PC-3 (cell line): ENCODE measurements at regions not wholly inside any gene's neighbourhood (a gene's known extent, or its start where the extent isn't known, plus 50 kb on each side); places are given as distances from the start of the nearest gene placed in this dataset.

Source experiments
- ATAC-seq: fragments of 200-7000 bp; cut with Tn5 transposase; 2 replicates; pipeline ENCODE4 v1.9.1; 2020; ENCODE audit warnings: mild to moderate bottlenecking, moderate library complexity
- BruUV-seq: library from RNA; stranded (reverse); fragments of 400-500 nt; replicated peaks from 2 replicates; lab custom pipeline; 2021; lab: Mats Ljungman, UMichigan
- CTCF ChIA-PET: fragments of 300-600 bp; sonication (Branson Sonifier 250); formaldehyde crosslinking; loops from one replicate; lab custom pipeline; 2022; ENCODE audit warnings: antibody characterized with exemption; lab: Charles Lee
- POLR2A ChIA-PET: fragments of 300-600 bp; sonication (Branson Sonifier 250); formaldehyde crosslinking; loops from one replicate; lab custom pipeline; 2022; ENCODE audit warnings: antibody characterized with exemption; ENCODE audit not compliant: unreplicated experiment; lab: Charles Lee
- DNase-seq: peaks from one replicate; pipeline ENCODE4 v3.0.0-alpha.2; 2015
- H2AFZ ChIP-seq: fragments of 300-600 bp; sonication (generic); 2 replicates; pipeline ENCODE4 v1.6.0; 2016; ENCODE audit warnings: antibody characterized with exemption, low read length
- H3F3A ChIP-seq: fragments of 300-600 bp; sonication (generic); one replicate; pipeline ENCODE4 v1.6.0; 2017; ENCODE audit warnings: antibody characterized with exemption, low read length, control low read depth, mild to moderate bottlenecking; ENCODE audit not compliant: unreplicated experiment
- H3K27ac ChIP-seq: fragments of 300-600 bp; sonication (generic); 2 replicates; pipeline ENCODE4 v1.5.1; 2016; ENCODE audit warnings: mild to moderate bottlenecking, low read length
- H3K27me3 ChIP-seq: fragments of 300-600 bp; sonication (generic); 2 replicates; pipeline ENCODE4 v1.6.1; 2016; ENCODE audit warnings: low read length, mixed read lengths
- H3K36me3 ChIP-seq: fragments of 300-600 bp; sonication (generic); 2 replicates; pipeline ENCODE4 v1.6.1; 2016; ENCODE audit warnings: low read depth, mixed run types, low read length, mixed read lengths
- H3K4me1 ChIP-seq: fragments of 300-600 bp; sonication (generic); 2 replicates; pipeline ENCODE4 v1.5.1; 2016; ENCODE audit warnings: low read length; ENCODE audit not compliant: insufficient read depth
- H3K4me2 ChIP-seq: fragments of 300-600 bp; sonication (generic); 2 replicates; pipeline ENCODE4 v1.6.0; 2016; ENCODE audit warnings: low read length
- H3K4me3 ChIP-seq: fragments of 300-600 bp; sonication (generic); 2 replicates; pipeline ENCODE4 v1.5.1; 2016; ENCODE audit warnings: mild to moderate bottlenecking, low read length, mixed read lengths
- H3K79me2 ChIP-seq: fragments of 300-600 bp; sonication (generic); 2 replicates; pipeline ENCODE4 v1.6.1; 2017; ENCODE audit warnings: low read length, mixed read lengths
- H3K9ac ChIP-seq: fragments of 300-600 bp; sonication (generic); 2 replicates; pipeline ENCODE4 v1.6.0; 2016; ENCODE audit warnings: mild to moderate bottlenecking, low read length
- H3K9me2 ChIP-seq: fragments of 300-600 bp; sonication (generic); replicated peaks from 2 replicates; pipeline ENCODE4 v1.6.1; 2016; ENCODE audit warnings: mixed run types, low read length, mixed read lengths
- H3K9me3 ChIP-seq: fragments of 300-600 bp; sonication (generic); 2 replicates; pipeline ENCODE4 v1.6.1; 2016; ENCODE audit warnings: low read length, mixed read lengths
- H4K20me1 ChIP-seq: fragments of 300-600 bp; sonication (generic); 2 replicates; pipeline ENCODE4 v1.6.1; 2016; ENCODE audit warnings: low read length, mixed read lengths
- EZH2 ChIP-seq: fragments of 300-600 bp; sonication (generic); IDR thresholded peaks from one replicate; pipeline ENCODE4 v1.6.1; 2017; ENCODE audit warnings: antibody characterized with exemption, mild to moderate bottlenecking, low read length; ENCODE audit not compliant: unreplicated experiment
- EZH2phosphoT487 ChIP-seq: fragments of 300-600 bp; sonication (generic); IDR thresholded peaks from 2 replicates; pipeline ENCODE4 v1.6.1; 2018; ENCODE audit warnings: mild to moderate bottlenecking, antibody characterized with exemption, low read length, borderline replicate concordance
- intact Hi-C: fragments of 100-400 bp; cut with micrococcal nuclease; formaldehyde crosslinking; loops from 2 replicates; pipeline ENCODE4 v1.9.0; 2023
- TF ChIP-seq, protein P1 (sequence below): fragments of 300-600 bp; sonication (generic); conservative IDR thresholded peaks from 2 replicates; pipeline ENCODE4 v1.5.1; 2017; ENCODE audit warnings: antibody characterized with exemption, low read depth, mild to moderate bottlenecking, low read length

DNA sequence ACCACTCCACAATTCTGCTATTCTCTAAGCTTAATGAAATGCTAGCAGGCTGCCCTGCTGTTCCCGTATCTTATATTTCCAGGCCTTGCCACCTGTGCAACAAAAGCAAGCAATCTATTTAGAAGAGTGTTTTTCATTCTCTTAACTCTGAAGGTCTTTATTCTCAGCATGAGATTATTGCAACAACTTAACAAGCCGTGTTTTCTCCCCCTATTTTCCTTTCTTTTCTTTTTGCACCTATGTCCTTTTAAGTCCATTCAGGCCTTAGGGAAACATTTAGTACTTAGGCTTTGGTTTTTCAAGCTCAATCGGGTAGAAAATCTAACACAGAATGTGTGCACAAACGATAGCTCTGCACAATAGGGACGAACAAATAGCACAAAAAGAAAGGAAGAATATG is 89.6 kb upstream of the DMRTA1 start:
- BruUV-seq = no TSS peak
- Histone ChIP-seq H3K79me2 (no peaks in the 10 kb centered on the region), H3K9me3 (peaks cover 9% of the 10 kb centered on the region; the same call in 1 of the 2 replicates), H2AFZ (no peak overlapping the region), H3K9me2 (no peaks in the 10 kb centered on the region), H3K9ac (no peak overlapping the region), H4K20me1 (no peaks in the 10 kb centered on the region), H3K4me3 (no peak overlapping the region), H3K27me3 (no peaks in the 10 kb centered on the region), H3F3A (no peaks in the 10 kb centered on the region), H3K4me2 (no peak overlapping the region), H3K27ac (no peak overlapping the region), H3K36me3 (no peaks in the 10 kb centered on the region), H3K4me1 (peaks cover 8% of the 10 kb centered on the region; the same call in 1 of the 2 replicates)
- intact Hi-C loops = no loop called here
- DNase-seq (no peak), ATAC-seq (no peak)
- CTCF ChIA-PET = no interaction called here
- TF ChIP-seq EZH2phosphoT487 (no peak), EZH2 (no peak)
- TF ChIP-seq, protein P1, sequence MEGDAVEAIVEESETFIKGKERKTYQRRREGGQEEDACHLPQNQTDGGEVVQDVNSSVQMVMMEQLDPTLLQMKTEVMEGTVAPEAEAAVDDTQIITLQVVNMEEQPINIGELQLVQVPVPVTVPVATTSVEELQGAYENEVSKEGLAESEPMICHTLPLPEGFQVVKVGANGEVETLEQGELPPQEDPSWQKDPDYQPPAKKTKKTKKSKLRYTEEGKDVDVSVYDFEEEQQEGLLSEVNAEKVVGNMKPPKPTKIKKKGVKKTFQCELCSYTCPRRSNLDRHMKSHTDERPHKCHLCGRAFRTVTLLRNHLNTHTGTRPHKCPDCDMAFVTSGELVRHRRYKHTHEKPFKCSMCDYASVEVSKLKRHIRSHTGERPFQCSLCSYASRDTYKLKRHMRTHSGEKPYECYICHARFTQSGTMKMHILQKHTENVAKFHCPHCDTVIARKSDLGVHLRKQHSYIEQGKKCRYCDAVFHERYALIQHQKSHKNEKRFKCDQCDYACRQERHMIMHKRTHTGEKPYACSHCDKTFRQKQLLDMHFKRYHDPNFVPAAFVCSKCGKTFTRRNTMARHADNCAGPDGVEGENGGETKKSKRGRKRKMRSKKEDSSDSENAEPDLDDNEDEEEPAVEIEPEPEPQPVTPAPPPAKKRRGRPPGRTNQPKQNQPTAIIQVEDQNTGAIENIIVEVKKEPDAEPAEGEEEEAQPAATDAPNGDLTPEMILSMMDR = no peak
- POLR2A ChIA-PET = no interaction called here

DNA sequence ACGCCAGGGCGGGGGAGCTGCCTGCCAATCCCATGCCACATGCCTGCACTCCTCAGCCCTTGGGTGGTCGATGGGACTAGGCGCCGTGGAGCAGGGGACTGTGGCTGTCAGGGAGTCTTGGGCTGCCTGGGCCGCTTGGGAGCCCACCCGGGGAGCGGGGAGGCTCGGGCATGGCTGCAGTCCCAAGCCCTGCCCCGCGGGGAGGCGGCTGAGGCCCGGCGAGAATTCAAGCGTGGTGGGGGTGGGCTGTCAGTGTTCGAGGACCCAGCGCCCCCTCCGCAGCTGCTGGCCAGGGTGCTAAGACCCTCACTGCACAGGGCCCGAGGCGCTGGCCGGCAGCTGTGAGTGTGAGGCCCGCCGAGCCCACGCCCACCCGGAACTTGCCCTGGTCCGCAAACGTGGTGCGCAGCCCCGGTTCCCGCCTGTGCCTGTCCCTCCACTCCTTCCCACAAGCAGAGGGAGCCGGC is 83.2 kb upstream of the DMRTA1 start:
- no peaks in the 10 kb centered on the region for H3K36me3 ChIP-seq
- no peaks in the 10 kb centered on the region for H3K79me2 ChIP-seq
- POLR2A ChIA-PET = no interaction called here
- DNase-seq (no peak), ATAC-seq (no peak)
- H3K9me2 ChIP-seq = no peaks in the 10 kb centered on the region
- TF ChIP-seq, protein P1 = no peak
- no peak for TF ChIP-seq EZH2phosphoT487
- TF ChIP-seq EZH2 = no peak
- BruUV-seq = no TSS peak
- H3K9ac ChIP-seq = no peak overlapping the region
- H3F3A ChIP-seq = no peaks in the 10 kb centered on the region
- no peak overlapping the region for H2AFZ ChIP-seq
- no peak overlapping the region for H3K4me2 ChIP-seq
- intact Hi-C loops = no loop called here
- no peaks in the 10 kb centered on the region for H3K4me1 ChIP-seq
- no peaks in the 10 kb centered on the region for H4K20me1 ChIP-seq
- no peaks in the 10 kb centered on the region for H3K9me3 ChIP-seq
- no peak overlapping the region for H3K27ac ChIP-seq
- CTCF ChIA-PET = no interaction called here
- no peak overlapping the region for H3K4me3 ChIP-seq
- no peaks in the 10 kb centered on the region for H3K27me3 ChIP-seq

DNA sequence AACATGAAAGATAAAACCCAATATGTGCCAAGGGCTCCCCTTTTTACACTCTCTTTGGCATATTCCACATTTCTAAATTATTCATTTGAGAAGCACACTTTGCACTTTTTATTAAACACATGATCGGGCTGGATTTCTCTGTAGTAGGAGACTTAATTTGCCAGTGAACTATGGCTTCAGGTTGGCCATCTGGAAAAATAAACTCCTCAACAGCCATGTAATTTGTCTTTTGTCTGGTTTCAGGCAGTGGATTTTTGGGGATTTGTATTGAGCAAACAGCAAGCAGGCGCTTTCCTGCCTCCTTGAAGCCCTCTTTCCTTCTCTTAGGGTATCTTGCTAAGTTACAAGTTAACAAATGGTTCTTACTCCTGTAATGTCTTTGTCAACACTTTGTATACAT is 73.0 kb upstream of the DMRTA1 start:
- Histone ChIP-seq H3K27ac (no peak overlapping the region), H3K36me3 (no peaks in the 10 kb centered on the region), H3K9ac (no peak overlapping the region), H3K27me3 (no peaks in the 10 kb centered on the region), H3K4me1 (no peaks in the 10 kb centered on the region), H4K20me1 (no peaks in the 10 kb centered on the region), H3K9me2 (no peaks in the 10 kb centered on the region), H2AFZ (no peak overlapping the region), H3K4me2 (no peak overlapping the region), H3K4me3 (no peak overlapping the region), H3K79me2 (no peaks in the 10 kb centered on the region), H3F3A (no peaks in the 10 kb centered on the region), H3K9me3 (no peaks in the 10 kb centered on the region)
- DNase-seq (no peak), ATAC-seq (no peak)
- TF ChIP-seq, protein P1 = no peak
- no peak for TF ChIP-seq EZH2
- no peak for TF ChIP-seq EZH2phosphoT487
- CTCF ChIA-PET = no interaction called here
- no TSS peak for BruUV-seq
- POLR2A ChIA-PET = no interaction called here
- intact Hi-C loops = no loop called here
